Gastrocnemius medialis (tissue), 4 donors: ENCODE measurements at regions not wholly inside any gene's neighbourhood (a gene's known extent, or its start where the extent isn't known, plus 50 kb on each side); places are given as distances from the start of the nearest gene placed in this dataset.

Experiments used
- POLR2A ChIP-seq, 2 donors: fragments of 450-650 bp; IDR thresholded peaks; one replicate each; pipeline ENCODE4 v1.6.1; 2017; ENCODE audit warnings: antibody characterized with exemption in 2 of 2, mild to moderate bottlenecking in 2 of 2, moderate library complexity in 2 of 2
- TF ChIP-seq, protein P1 (sequence below), 5 experiments: fragments of 450-650 bp in 3 of 5; fragments of 200-600 bp in 2 of 5; sonication (generic) in 2 of 5; IDR thresholded peaks in 4 of 5; conservative IDR thresholded peaks in 1 of 5; 1 replicate in 4 of 5; 2 replicates in 1 of 5; pipeline ENCODE4 v1.5.1; 2016 to 2019; ENCODE audit warnings: antibody characterized with exemption in 5 of 5, mild to moderate bottlenecking in 3 of 5, moderate library complexity in 3 of 5

DNA sequence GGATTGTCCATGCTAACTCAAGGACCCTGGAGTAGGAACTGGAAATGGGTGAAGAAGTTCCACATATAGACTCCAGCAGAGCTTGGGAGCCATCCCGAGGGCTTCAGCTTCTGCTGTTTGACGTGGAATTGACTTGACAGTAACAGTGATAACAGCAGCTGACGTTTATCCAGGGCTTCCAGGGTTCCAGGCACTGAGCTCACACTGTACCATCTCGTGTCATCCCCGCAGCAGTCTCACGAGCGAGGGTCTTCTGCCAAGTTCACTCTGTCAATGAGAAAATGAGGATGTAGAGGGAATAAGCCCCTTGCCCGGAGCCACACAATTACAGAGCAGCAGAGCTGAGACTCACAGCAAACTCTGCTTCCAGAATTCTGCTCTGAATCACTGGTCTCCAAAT, 447.7 kb downstream of the SIPA1L2 start:
- TF ChIP-seq POLR2A (IDR thresholded peaks at IDR 0.05), result no peak
- TF ChIP-seq, protein P1, sequence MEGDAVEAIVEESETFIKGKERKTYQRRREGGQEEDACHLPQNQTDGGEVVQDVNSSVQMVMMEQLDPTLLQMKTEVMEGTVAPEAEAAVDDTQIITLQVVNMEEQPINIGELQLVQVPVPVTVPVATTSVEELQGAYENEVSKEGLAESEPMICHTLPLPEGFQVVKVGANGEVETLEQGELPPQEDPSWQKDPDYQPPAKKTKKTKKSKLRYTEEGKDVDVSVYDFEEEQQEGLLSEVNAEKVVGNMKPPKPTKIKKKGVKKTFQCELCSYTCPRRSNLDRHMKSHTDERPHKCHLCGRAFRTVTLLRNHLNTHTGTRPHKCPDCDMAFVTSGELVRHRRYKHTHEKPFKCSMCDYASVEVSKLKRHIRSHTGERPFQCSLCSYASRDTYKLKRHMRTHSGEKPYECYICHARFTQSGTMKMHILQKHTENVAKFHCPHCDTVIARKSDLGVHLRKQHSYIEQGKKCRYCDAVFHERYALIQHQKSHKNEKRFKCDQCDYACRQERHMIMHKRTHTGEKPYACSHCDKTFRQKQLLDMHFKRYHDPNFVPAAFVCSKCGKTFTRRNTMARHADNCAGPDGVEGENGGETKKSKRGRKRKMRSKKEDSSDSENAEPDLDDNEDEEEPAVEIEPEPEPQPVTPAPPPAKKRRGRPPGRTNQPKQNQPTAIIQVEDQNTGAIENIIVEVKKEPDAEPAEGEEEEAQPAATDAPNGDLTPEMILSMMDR (IDR thresholded peaks at IDR 0.05 in 4 of 5, conservative IDR thresholded peaks at IDR 0.05 in 1 of 5), result no peak
